ENCODE measurements at regions not wholly inside any gene's neighbourhood (a gene's known extent, or its start where the extent isn't known, plus 50 kb on each side); places are given as distances from the start of the nearest gene placed in this dataset.

DNA sequence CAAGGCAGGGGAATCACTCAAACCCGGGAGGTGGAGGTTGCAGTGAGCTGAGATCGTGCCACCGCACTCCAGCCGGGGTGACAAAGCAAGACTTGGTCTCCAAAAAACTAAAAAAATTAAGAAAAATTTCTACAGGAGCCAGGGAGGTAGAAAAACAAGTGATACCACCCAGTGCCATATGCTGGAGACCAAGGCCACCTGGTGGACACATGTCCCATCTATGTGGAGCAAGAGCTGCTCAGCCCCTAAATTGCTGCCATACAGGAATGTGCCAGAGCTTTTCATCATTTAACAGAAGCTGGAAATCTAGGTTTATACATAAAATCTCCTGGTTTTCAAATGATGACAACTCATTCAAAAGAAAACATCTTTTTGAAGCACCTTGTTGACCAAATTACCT lies 61.4 kb upstream of the ELK3 start:
- DNase-seq (ENCODE audit: low read depth in 2 of 2), result no peak

DNA sequence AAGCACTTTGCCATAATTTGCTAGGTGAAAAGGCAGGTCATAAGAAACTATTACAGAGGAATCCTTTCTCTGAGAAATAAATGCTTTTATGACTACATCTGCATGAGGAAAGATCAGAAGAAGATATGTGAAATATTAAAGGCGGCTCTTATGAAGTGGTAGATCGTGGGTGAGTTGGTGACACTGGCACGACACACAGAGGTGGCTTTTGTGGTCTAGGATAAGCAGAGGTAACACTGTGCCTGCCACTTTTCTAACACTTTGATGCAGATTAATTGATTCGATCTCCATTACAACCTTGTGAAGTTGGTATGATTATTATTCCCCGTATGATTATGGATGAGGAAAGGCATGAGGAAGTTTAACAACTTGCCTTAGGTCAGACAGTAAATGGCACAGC lies 60.0 kb upstream of the ELK3 start:
- DNase-seq (ENCODE audit: low read depth in 2 of 2), result no peak

DNA sequence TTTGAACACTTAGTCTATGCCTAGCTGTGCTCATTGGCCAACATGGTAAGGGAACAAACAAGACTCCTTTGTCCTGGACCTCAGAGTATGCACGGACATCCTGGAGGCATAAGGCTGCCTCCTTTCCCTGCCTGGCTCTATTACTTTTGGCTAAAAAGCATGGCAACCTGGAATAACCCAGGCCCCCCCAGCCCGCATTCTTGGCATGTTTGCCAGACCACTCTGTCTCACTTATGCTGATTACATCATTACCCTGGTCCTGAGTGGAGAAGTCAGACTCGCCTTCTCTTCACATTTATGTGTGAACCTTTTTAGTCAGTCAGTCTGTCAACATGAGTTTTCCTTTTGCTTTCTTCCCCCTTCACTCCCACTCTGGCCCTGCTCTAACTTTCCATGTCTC lies 58.0 kb upstream of the ELK3 start:
- DNase-seq (ENCODE audit: low read depth in 2 of 2), result no peak

DNA sequence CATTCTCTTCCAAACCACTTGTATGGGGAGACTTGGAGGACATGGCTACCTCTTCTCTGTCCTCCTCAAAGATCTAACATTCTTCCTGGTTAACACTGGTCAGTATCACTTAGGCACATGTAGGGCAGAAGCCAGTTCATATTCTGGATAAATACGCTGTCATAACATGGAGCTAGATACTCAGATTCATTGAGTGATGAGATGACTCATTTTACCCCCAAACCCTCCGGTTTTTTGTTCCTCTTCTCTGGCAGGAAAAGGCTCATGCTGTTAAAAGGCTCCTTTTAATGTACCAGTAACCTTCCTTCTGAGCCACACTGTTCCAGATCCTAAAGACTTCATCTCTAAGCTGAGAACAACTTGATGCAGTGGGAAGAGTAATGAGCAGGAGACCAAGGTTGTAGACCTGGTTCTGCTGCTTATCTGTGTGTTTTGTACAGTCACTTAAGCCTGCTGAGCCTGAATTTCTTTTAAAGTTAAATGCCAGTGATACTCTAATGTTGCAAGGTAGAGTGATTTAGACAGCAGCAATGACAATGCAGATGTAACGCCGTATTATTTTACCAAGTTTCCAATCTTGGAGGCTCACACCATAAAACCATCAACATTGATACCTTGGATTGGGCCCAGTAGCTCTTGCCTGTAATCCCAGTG lies 57.3 kb upstream of the ELK3 start:
- no peak for DNase-seq (ENCODE audit: low read depth in 2 of 2)

DNA sequence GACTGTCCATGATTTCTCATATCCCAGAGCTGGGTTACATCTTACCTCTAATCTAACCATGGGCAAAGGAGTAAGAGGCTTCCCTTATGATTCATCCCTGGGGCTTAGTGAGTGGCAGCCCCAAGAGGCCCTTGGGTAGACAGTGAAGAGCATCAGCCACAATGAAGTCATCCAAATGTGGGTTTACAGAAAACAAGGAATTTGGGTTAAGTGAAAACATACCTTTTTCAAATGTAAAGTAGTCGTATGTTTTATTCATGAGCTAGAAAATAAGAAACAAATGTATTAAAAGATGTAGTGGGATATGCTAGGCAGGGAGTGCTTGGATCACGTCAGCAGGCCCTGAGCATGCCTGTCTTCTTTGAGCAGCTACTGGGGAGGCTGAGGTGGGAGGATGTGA lies 54.0 kb upstream of the ELK3 start:
- DNase-seq (ENCODE audit: low read depth in 2 of 2), result no peak

DNA sequence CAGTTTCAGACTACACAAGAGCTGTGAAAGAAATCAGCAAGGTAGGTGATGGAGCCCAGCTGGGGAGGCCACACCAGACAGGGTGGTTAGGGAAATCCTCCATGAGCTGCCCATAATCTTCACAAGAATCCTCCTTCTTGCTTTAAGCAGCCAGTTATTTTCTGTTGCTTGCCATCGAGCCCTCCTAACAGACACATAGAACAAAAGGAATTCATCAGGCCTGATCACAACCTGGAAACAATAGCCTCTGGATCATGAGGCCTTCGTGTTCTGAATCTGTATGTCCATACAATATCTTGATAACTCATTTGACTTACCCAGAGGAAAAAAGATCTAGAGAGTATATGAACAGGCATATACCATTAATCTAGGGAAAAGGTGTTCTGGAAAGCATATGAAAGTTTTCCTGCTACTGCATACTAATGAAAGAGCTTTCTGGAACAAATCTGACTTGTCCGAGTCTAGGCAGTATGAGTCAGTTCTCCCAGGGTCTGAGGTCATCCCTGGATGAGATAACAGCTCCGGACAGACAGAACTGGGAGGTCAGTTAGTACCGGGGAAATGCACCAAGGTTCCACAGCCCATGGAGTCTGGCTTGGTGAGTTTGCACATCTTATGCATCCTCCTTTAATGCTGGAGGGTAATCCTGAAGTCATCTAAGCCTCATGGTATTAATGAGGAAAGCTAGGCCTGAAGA lies 52.8 kb upstream of the ELK3 start:
- no peak for DNase-seq (ENCODE audit: low read depth in 2 of 2)

DNA sequence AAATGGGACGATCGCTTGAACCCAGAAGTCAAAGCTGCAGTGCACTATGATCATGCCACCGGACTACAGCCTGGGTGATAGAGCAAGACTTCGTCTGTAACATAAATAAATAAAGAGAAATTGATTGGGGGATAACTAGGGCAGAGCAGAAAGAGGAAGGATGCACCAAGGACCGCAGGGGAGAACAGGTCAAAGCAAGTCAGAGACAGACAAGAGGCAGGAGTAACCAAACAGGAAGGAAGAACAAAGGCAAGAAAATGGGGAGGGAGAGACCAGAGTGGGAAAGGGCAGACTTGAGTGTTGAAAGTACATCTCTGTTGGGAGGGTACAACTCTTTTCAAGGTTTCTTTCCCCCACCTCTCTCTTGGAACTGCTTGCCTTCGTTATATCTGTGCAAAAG lies 50.8 kb upstream of the ELK3 start:
- no peak for DNase-seq (ENCODE audit: low read depth in 2 of 2)

DNA sequence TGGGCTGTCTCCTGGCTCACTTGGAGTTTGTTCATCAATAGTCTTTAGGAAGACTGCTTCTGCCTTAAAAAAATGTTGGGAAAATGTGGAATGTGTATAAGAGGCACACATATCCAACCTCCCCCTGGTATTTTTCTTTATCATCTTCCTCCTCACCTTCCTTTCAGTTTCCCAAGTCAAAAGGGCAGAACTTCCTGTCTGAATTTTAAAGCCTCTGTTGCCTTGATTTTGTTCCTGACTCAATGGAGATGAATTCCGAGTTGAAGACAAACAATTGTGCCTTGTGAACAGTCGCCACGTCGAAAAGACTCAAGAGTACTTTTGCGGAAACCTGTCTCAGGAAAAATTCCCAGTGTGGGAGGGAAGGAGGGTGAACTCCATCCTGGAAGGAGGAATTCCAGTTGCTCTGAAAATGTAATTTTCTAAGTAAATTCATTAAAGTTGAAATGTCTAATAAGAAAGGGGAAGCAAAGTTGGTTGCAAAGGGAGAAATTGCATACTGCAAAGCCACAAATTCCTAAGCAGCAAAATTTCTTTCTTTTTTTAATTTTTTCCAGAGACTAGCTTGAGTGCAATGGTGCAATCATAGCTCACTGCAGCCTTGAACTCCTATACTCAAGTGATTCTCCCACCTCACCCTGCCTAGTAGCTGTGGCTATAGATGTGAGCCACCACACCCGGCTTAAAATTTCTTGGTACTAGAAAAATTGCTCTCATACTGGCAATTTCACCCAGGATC lies 50.2 kb upstream of the ELK3 start:
- no peak for DNase-seq (ENCODE audit: low read depth in 2 of 2)
